Mesodermal cell (in vitro differentiated cells): ENCODE measurements at regions not wholly inside any gene's neighbourhood (a gene's known extent, or its start where the extent isn't known, plus 50 kb on each side); places are given as distances from the start of the nearest gene placed in this dataset.
A peak's percentile ranks its signal among the peaks of the same experiment; 100 is the strongest.

ENCODE experiments used
- H3K27ac ChIP-seq: 2 replicates; pipeline ENCODE4 v1.7.0; 2013; ENCODE audit warnings: mild to moderate bottlenecking, low read depth, low read length, moderate library complexity; ENCODE audit not compliant: severe bottlenecking
- H3K36me3 ChIP-seq: 2 replicates; pipeline ENCODE4 v1.7.1; 2013; ENCODE audit warnings: mild to moderate bottlenecking, low read length, moderate library complexity; ENCODE audit not compliant: control insufficient read depth, insufficient read depth
- H3K4me1 ChIP-seq: one replicate; pipeline ENCODE4 v1.7.1; 2013; ENCODE audit warnings: mild to moderate bottlenecking, low read length; ENCODE audit not compliant: insufficient read depth, control insufficient read depth, poor library complexity, severe bottlenecking
- H3K4me3 ChIP-seq: 2 replicates; pipeline ENCODE4 v1.7.0; 2013; ENCODE audit warnings: low read length, control low read depth, mild to moderate bottlenecking; ENCODE audit not compliant: insufficient read depth, poor library complexity, severe bottlenecking; ENCODE audit errors: extremely low read depth
- H3K9me3 ChIP-seq: 2 replicates; pipeline ENCODE4 v1.7.1; 2013; ENCODE audit warnings: mild to moderate bottlenecking, low read length, moderate library complexity; ENCODE audit not compliant: control insufficient read depth
- WGBS, 2 experiments: methylation state at CpG; one replicate each; pipeline ENCODE4 v1.1.5; 2013; ENCODE audit warnings: missing lambda C conversion rate in 2 of 2; ENCODE audit not compliant: insufficient coverage in 2 of 2; 5-methylcytosine and 5-hydroxymethylcytosine counted together

DNA sequence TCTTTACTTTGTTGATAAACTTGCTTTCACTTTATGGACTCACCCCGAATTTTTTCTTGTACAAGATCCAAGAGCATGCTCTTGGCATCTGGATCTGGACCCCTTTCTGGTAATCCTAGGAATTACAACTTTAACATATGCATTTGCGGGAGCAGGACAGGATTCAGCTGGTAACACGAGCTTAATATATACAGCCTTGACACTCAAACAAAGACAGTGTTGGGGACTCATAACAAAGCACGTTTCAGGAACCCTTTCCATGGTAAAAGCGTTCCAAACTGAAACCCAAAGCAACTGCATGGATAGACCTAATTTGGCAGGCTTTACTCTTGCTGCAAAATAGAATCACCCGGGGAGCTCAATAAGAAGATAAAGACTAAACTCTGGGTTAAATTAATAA is 349.7 kb upstream of the AMELY start:
- no peaks in the 10 kb centered on the region for H3K9me3 ChIP-seq
- 90 to 100% methylated on average over 1 to 2 of the region's 6 CpGs for WGBS, 2 experiments

GRCh38 chrY:7240101-7240500 is 328.5 kb upstream of the AMELY start:
- H3K36me3 ChIP-seq, result no peaks in the 10 kb centered on the region
- H3K4me1 ChIP-seq, result no peaks in the 10 kb centered on the region
- H3K9me3 ChIP-seq, result no peaks in the 10 kb centered on the region
- 97 to 100% methylated on average over 1 to 5 of the region's 6 CpGs for WGBS, 2 experiments
- no peak overlapping the region for H3K27ac ChIP-seq
- no peak overlapping the region for H3K4me3 ChIP-seq

More for the DNA sequence above, 349.7 kb upstream of the AMELY start:
- Histone ChIP-seq H3K27ac (no peak overlapping the region), H3K4me3 (no peak overlapping the region), H3K4me1 (no peaks in the 10 kb centered on the region), H3K36me3 (no peaks in the 10 kb centered on the region)

- no peaks in the 10 kb centered on the region for H3K9me3 ChIP-seq
- WGBS, 2 experiments, result 42% methylated on average over 2 of the region's 5 CpGs; no CpG with 5 or more reads in 1 of the 2 experiments
- H3K27ac ChIP-seq, result no peak overlapping the region
- no peaks in the 10 kb centered on the region for H3K4me1 ChIP-seq
- H3K36me3 ChIP-seq, result no peaks in the 10 kb centered on the region
- H3K4me3 ChIP-seq, result no peak overlapping the region
Observed at GRCh38 chrY:7211971-7212370, 300.4 kb upstream of the AMELY start.

DNA sequence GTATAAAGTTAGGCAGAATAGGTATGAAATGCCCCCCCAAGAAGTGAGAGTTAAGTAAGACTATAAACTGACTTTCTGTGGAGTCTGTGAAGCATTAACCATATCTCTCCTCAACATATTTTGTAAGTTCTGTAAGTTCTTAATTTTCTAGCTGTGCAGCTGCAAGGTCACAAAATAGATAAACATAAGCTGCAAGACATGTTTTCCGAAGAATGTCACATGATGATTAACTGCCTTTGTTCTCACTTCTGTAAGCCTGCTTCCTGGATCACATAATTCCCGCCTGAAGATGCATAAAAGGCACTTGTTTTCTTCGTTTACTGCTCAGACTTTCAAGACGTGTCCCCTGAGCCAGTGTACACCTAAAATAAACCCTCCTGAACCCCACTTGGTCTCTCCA is 292.9 kb upstream of the AMELY start:
- Histone ChIP-seq H3K9me3 (no peaks in the 10 kb centered on the region), H3K27ac (no peak overlapping the region), H3K4me1 (peaks cover 6% of the 10 kb centered on the region), H3K4me3 (no peak overlapping the region), H3K36me3 (no peaks in the 10 kb centered on the region)
- 96 to 100% methylated on average over 1 to 2 of the region's 4 CpGs for WGBS, 2 experiments

GRCh38 chrY:7182591-7182990 is 271.0 kb upstream of the AMELY start:
- H3K27ac ChIP-seq, result no peak overlapping the region
- peaks cover 9% of the 10 kb centered on the region for H3K9me3 ChIP-seq
- H3K4me1 ChIP-seq, result no peaks in the 10 kb centered on the region

DNA sequence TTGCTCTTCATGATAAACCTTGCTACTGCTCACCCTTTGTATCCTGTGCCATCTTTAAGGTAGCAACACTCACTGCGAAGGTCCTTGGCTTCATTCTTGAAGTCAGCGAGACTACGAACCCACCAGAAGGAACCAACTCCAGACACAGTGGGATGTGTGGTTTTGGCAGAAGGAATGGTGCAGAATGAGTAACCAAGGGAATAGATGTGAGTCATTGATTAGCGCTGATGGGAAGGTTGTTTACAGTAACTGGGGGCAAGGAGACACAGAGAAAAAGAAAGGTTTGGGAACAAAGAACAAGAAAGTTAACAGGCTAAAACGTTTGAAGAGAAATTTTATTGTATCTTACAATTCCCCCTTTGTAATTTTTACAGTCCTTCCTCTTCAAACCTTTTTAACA is 266.1 kb upstream of the AMELY start:
- H3K27ac ChIP-seq, result peak overlapping the region; percentile 83
- H3K9me3 ChIP-seq, result no peaks in the 10 kb centered on the region
- peaks cover 7% of the 10 kb centered on the region for H3K4me1 ChIP-seq
- H3K4me3 ChIP-seq, result no peak overlapping the region
- WGBS, 2 experiments, result no CpG with 5 or more reads among the region's 5 CpGs
- H3K36me3 ChIP-seq, result no peaks in the 10 kb centered on the region

More at GRCh38 chrY:7182591-7182990, 271.0 kb upstream of the AMELY start:
- Histone ChIP-seq H3K4me3 (no peak overlapping the region), H3K36me3 (no peaks in the 10 kb centered on the region)

DNA sequence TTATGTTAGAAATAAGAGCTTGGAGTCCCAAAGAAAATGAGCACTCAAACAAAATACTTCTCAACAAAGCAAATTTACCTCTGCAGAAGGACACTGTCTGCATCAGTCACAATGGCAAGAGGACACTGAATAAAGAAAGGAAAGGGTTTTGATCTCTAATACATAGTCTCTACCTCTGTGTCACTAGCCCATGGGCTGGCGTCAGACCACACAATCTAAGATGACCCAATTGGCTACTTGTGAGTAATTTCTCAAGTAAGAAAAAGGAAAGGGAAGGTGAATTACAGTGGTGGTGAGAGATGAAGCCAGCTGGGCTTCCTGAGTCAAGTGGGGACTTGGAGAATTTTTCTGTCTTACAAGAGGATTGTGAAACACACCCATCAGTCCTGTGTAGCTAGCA is 257.9 kb upstream of the AMELY start:
- WGBS, 2 experiments, result no CpG with 5 or more reads among the region's 1 CpG

DNA sequence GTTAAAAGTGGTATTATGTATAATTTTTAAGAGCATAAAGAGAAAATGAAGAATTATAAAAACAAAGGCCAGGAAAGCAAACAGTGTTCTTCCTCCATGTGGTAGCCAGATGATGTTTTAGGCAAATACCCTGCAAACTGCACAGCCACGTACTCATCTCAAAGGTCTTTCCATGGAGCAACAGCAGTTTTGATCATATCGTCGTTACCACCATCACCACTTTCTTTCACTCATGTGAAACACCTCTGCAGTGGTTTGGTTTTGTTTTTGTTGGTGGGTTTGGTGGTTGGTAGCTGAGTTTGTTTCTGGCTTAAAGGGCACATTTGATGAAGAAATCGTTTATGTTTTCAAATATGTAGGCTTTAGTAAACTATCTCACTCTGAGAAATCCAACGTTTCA is 229.9 kb upstream of the AMELY start:
- Histone ChIP-seq H3K36me3 (no peaks in the 10 kb centered on the region), H3K27ac (no peak overlapping the region), H3K4me1 (no peaks in the 10 kb centered on the region), H3K9me3 (no peaks in the 10 kb centered on the region), H3K4me3 (no peak overlapping the region)
- 100% methylated on average over 1 of the region's 5 CpGs; no CpG with 5 or more reads in 1 of the 2 experiments for WGBS, 2 experiments

More for the DNA sequence above, 257.9 kb upstream of the AMELY start:
- Histone ChIP-seq H3K27ac (no peak overlapping the region), H3K36me3 (no peaks in the 10 kb centered on the region), H3K4me1 (peaks cover 3% of the 10 kb centered on the region), H3K9me3 (no peaks in the 10 kb centered on the region), H3K4me3 (no peak overlapping the region)
